IMR-90 (cell line): ENCODE measurements at regions not wholly inside any gene's neighbourhood (a gene's known extent, or its start where the extent isn't known, plus 50 kb on each side); places are given as distances from the start of the nearest gene placed in this dataset.

Experiments
- ATAC-seq: fragments of 200-7000 bp; cut with Tn5 transposase; 2 replicates; pipeline ENCODE4 v1.9.1; 2020; ENCODE audit warnings: low read depth, mild to moderate bottlenecking, moderate library complexity
- BruUV-seq: library from RNA; stranded (reverse); fragments of 400-500 nt; replicated peaks from 2 replicates; lab custom pipeline; 2021; lab: Mats Ljungman, UMichigan
- CTCF ChIA-PET: fragments of 300-600 bp; formaldehyde crosslinking; extraction: SDS; loops from one replicate; lab custom pipeline; 2021; ENCODE audit warnings: antibody characterized with exemption; lab: Yijun Ruan, JAX
- POLR2A ChIA-PET: fragments of 300-600 bp; sonication (Branson Sonifier 250); formaldehyde crosslinking; loops from one replicate; lab custom pipeline; 2022; ENCODE audit warnings: antibody characterized with exemption; ENCODE audit not compliant: unreplicated experiment; lab: Charles Lee
- DNase-seq: peaks from one replicate; pipeline ENCODE4 v3.0.0; 2013
- H2AFZ ChIP-seq: replicated peaks from 2 replicates; pipeline ENCODE3; 2013; ENCODE audit warnings: low read length, mild to moderate bottlenecking; ENCODE audit not compliant: poor library complexity
- H2AK5ac ChIP-seq: 2 replicates; pipeline ENCODE4 v1.6.1; 2013; ENCODE audit warnings: low read depth, low read length, inconsistent platforms
- H2AK9ac ChIP-seq: replicated peaks from 2 replicates; pipeline ENCODE3; 2013; ENCODE audit warnings: mild to moderate bottlenecking, low read depth, low read length, moderate library complexity; ENCODE audit not compliant: poor library complexity
- H2BK120ac ChIP-seq: 2 replicates; pipeline ENCODE4 v1.6.1; 2013; ENCODE audit warnings: low read depth, low read length, inconsistent platforms
- H2BK15ac ChIP-seq: 3 replicates; pipeline ENCODE4 v1.6.1; 2013; ENCODE audit warnings: low read depth, low read length, inconsistent platforms
- H2BK20ac ChIP-seq: 2 replicates; pipeline ENCODE4 v1.6.1; 2013; ENCODE audit warnings: low read depth, mild to moderate bottlenecking, inconsistent platforms, low read length, moderate library complexity
- H2BK5ac ChIP-seq: 2 replicates; pipeline ENCODE4 v1.6.1; 2013; ENCODE audit warnings: mild to moderate bottlenecking, low read depth, low read length, inconsistent platforms; ENCODE audit not compliant: poor library complexity, severe bottlenecking
- H3K14ac ChIP-seq: replicated peaks from 2 replicates; pipeline ENCODE4 v1.6.1; 2013; ENCODE audit warnings: low read depth, low read length, inconsistent platforms
- H3K18ac ChIP-seq: 2 replicates; pipeline ENCODE4 v1.6.1; 2013; ENCODE audit warnings: low read depth, low read length, control low read depth
- H3K23ac ChIP-seq: 2 replicates; pipeline ENCODE4 v1.6.1; 2013; ENCODE audit warnings: low read depth, low read length, inconsistent platforms
- H3K27ac ChIP-seq: 2 replicates; pipeline ENCODE4 v1.5.1; 2013; ENCODE audit warnings: mild to moderate bottlenecking, control low read depth, low read length; ENCODE audit not compliant: insufficient read depth
- H3K27me3 ChIP-seq: 2 replicates; pipeline ENCODE4 v1.6.1; 2013; ENCODE audit warnings: low read length; ENCODE audit not compliant: control insufficient read depth, insufficient read depth
- H3K36me3 ChIP-seq: 2 replicates; pipeline ENCODE4 v1.6.1; 2013; ENCODE audit warnings: low read length, mixed read lengths; ENCODE audit not compliant: control insufficient read depth, insufficient read depth
- H3K4ac ChIP-seq: 2 replicates; pipeline ENCODE4 v1.6.1; 2013; ENCODE audit warnings: low read depth, low read length, inconsistent platforms
- H3K4me1 ChIP-seq: 2 replicates; pipeline ENCODE4 v1.6.1; 2013; ENCODE audit warnings: low read length, mixed read lengths; ENCODE audit not compliant: control insufficient read depth, insufficient read depth
- H3K4me2 ChIP-seq: 2 replicates; pipeline ENCODE4 v1.6.1; 2013; ENCODE audit warnings: low read depth, mild to moderate bottlenecking, control low read depth, low read length, moderate library complexity
- H3K4me3 ChIP-seq: 2 replicates; pipeline ENCODE4 v1.5.1; 2013; ENCODE audit warnings: low read depth, mild to moderate bottlenecking, control low read depth, low read length, moderate library complexity; ENCODE audit not compliant: insufficient read depth
- H3K56ac ChIP-seq: 2 replicates; pipeline ENCODE4 v1.6.1; 2013; ENCODE audit warnings: low read length, inconsistent platforms; ENCODE audit not compliant: insufficient read depth; ENCODE audit errors: extremely low read depth
- H3K79me1 ChIP-seq, 2 experiments: 2 replicates each; pipeline ENCODE4 v1.6.1; 2013; ENCODE audit warnings: low read length in 2 of 2, inconsistent platforms in 1 of 2, low read depth in 1 of 2
- H3K9ac ChIP-seq: 2 replicates; pipeline ENCODE4 v1.6.1; 2013; ENCODE audit warnings: low read depth, low read length, control low read depth
- H3K9me1 ChIP-seq: 2 replicates; pipeline ENCODE4 v1.6.1; 2013; ENCODE audit warnings: low read length, inconsistent platforms; ENCODE audit not compliant: insufficient read depth
- H3K9me3 ChIP-seq: 2 replicates; pipeline ENCODE4 v1.6.1; 2013; ENCODE audit warnings: low read length; ENCODE audit not compliant: control insufficient read depth, insufficient read depth
- H4K20me1 ChIP-seq: 2 replicates; pipeline ENCODE4 v1.6.1; 2013; ENCODE audit warnings: low read length, inconsistent platforms; ENCODE audit not compliant: insufficient read depth
- H4K5ac ChIP-seq: 2 replicates; pipeline ENCODE4 v1.6.1; 2013; ENCODE audit warnings: mild to moderate bottlenecking, low read depth, low read length, control low read depth
- H4K8ac ChIP-seq, 2 experiments: 2 replicates each; pipeline ENCODE4 v1.6.1; 2013; ENCODE audit warnings: low read depth in 2 of 2, low read length in 2 of 2, control low read depth in 1 of 2, inconsistent platforms in 1 of 2
- H4K91ac ChIP-seq: 2 replicates; pipeline ENCODE4 v1.6.1; 2013; ENCODE audit warnings: low read depth, low read length, inconsistent platforms; ENCODE audit not compliant: insufficient read depth
- BHLHE40 ChIP-seq: fragments of 150-350 bp; IDR thresholded peaks from 2 replicates; pipeline ENCODE4 v1.6.1; 2016; ENCODE audit warnings: mild to moderate bottlenecking, low read depth, low read length
- CEBPB ChIP-seq: IDR thresholded peaks from 2 replicates; pipeline ENCODE4 v1.6.1; 2012; ENCODE audit warnings: low read depth, low read length, improper control_type of control experiment
- NFE2L2 ChIP-seq: fragments of 150-350 bp; IDR thresholded peaks from 2 replicates; pipeline ENCODE4 v1.6.1; 2016; ENCODE audit warnings: low read depth, mild to moderate bottlenecking, low read length
- RAD21 ChIP-seq: IDR thresholded peaks from 2 replicates; pipeline ENCODE4 v1.6.1; 2012; ENCODE audit warnings: low read length, improper control_type of control experiment
- RCOR1 ChIP-seq: IDR thresholded peaks from 2 replicates; pipeline ENCODE4 v1.6.1; 2012; ENCODE audit warnings: mild to moderate bottlenecking, low read length, improper control_type of control experiment; ENCODE audit not compliant: insufficient replicate concordance
- RFX5 ChIP-seq: IDR thresholded peaks from 2 replicates; pipeline ENCODE4 v1.8.0; 2012; ENCODE audit warnings: low read depth, mild to moderate bottlenecking, low read length, moderate library complexity
- SMC3 ChIP-seq: fragments of 150-350 bp; IDR thresholded peaks from 2 replicates; pipeline ENCODE4 v1.6.1; 2016; ENCODE audit warnings: low read depth, mild to moderate bottlenecking, antibody characterized with exemption, low read length, moderate library complexity
- WGBS, 2 experiments: methylation state at CpG; one replicate each; pipeline versions ENCODE4 v1.1.5 to v1.1.7; 2013; ENCODE audit warnings: missing lambda C conversion rate in 2 of 2; ENCODE audit not compliant: insufficient read length in 1 of 2; ENCODE audit errors: extremely low coverage in 2 of 2; 5-methylcytosine and 5-hydroxymethylcytosine counted together
- dilution Hi-C: fragments of 300-500 bp; cut with HindIII; formaldehyde crosslinking; loops from one replicate; pipeline ENCODE4 v1.14.3; 2018; ENCODE audit warnings: low sequenced_read_pairs; ENCODE audit not compliant: unreplicated experiment
- in situ Hi-C: fragments of 300-500 bp; cut with MboI; formaldehyde crosslinking; loops from 3 replicates; pipeline ENCODE4 v1.14.3; 2019; ENCODE audit warnings: low sequenced_read_pairs, inconsistent platforms, mixed read lengths
- intact Hi-C: fragments of 100-400 bp; cut with micrococcal nuclease; formaldehyde crosslinking; loops from 2 replicates; pipeline ENCODE4 v1.10.0; 2022
- TF ChIP-seq, protein P1 (sequence below): fragments of 150-350 bp; IDR thresholded peaks from 2 replicates; pipeline ENCODE4 v1.6.1; 2017; ENCODE audit warnings: mild to moderate bottlenecking, antibody characterized with exemption, low read length, low read depth
- TF ChIP-seq, protein P2 (sequence below): fragments of 150-350 bp; IDR thresholded peaks from 2 replicates; pipeline ENCODE4 v1.6.1; 2016; ENCODE audit warnings: low read depth, mild to moderate bottlenecking, low read length, moderate library complexity, borderline replicate concordance
- TF ChIP-seq, protein P3 (sequence below): conservative IDR thresholded peaks from 2 replicates; pipeline ENCODE4 v1.5.1; 2012; ENCODE audit warnings: mild to moderate bottlenecking, low read depth, low read length, improper control_type of control experiment

DNA sequence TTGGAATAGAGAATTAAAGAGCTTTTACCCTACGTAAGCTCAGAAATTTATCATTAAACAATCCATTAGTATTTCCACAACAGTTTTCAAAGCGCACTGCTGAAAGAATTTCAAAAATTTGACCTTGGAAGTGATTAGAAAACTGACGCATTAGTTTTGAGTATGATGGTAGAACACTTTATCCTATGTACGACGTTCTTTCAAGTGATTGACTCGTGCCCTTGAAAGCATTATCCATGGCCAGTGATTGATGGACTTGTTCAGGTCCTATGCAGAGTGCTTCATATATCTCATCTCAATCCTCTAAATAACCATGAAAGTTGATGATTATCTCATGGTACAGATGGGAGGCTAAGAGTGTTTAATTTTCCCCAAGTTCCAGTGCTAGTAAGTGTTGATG is 697.2 kb downstream of the USP25 start:
- POLR2A ChIA-PET = no interaction called here
- no peak overlapping the region for H4K8ac ChIP-seq
- WGBS, 2 experiments = no CpG with 5 or more reads among the region's 6 CpGs
- H3K36me3 ChIP-seq = no peaks in the 10 kb centered on the region
- no peak overlapping the region for H2AK5ac ChIP-seq
- no peak overlapping the region for H3K18ac ChIP-seq
- no peak overlapping the region for H3K4ac ChIP-seq
- BruUV-seq = no TSS peak
- no peaks in the 10 kb centered on the region for H3K27me3 ChIP-seq
- no peaks in the 10 kb centered on the region for H4K20me1 ChIP-seq
- dilution Hi-C loops = no loop called here
- H3K9ac ChIP-seq = no peak overlapping the region
- in situ Hi-C loops = no loop called here
- no peak overlapping the region for H2AFZ ChIP-seq
- ATAC-seq (no peak), DNase-seq (no peak)
- no peak overlapping the region for H4K91ac ChIP-seq
- H2BK20ac ChIP-seq = no peak overlapping the region
- H3K23ac ChIP-seq = no peak overlapping the region
- H2BK5ac ChIP-seq = no peak overlapping the region
- CTCF ChIA-PET = no interaction called here
- H4K5ac ChIP-seq = no peak overlapping the region
- intact Hi-C loops = no loop called here
- TF ChIP-seq BHLHE40 (no peak), RFX5 (no peak), SMC3 (no peak), RAD21 (no peak), RCOR1 (no peak), CEBPB (no peak), NFE2L2 (no peak)
- TF ChIP-seq, protein P1, sequence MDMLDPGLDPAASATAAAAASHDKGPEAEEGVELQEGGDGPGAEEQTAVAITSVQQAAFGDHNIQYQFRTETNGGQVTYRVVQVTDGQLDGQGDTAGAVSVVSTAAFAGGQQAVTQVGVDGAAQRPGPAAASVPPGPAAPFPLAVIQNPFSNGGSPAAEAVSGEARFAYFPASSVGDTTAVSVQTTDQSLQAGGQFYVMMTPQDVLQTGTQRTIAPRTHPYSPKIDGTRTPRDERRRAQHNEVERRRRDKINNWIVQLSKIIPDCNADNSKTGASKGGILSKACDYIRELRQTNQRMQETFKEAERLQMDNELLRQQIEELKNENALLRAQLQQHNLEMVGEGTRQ = no peak
- TF ChIP-seq, protein P2, sequence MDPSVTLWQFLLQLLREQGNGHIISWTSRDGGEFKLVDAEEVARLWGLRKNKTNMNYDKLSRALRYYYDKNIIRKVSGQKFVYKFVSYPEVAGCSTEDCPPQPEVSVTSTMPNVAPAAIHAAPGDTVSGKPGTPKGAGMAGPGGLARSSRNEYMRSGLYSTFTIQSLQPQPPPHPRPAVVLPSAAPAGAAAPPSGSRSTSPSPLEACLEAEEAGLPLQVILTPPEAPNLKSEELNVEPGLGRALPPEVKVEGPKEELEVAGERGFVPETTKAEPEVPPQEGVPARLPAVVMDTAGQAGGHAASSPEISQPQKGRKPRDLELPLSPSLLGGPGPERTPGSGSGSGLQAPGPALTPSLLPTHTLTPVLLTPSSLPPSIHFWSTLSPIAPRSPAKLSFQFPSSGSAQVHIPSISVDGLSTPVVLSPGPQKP = no peak
- TF ChIP-seq, protein P3, sequence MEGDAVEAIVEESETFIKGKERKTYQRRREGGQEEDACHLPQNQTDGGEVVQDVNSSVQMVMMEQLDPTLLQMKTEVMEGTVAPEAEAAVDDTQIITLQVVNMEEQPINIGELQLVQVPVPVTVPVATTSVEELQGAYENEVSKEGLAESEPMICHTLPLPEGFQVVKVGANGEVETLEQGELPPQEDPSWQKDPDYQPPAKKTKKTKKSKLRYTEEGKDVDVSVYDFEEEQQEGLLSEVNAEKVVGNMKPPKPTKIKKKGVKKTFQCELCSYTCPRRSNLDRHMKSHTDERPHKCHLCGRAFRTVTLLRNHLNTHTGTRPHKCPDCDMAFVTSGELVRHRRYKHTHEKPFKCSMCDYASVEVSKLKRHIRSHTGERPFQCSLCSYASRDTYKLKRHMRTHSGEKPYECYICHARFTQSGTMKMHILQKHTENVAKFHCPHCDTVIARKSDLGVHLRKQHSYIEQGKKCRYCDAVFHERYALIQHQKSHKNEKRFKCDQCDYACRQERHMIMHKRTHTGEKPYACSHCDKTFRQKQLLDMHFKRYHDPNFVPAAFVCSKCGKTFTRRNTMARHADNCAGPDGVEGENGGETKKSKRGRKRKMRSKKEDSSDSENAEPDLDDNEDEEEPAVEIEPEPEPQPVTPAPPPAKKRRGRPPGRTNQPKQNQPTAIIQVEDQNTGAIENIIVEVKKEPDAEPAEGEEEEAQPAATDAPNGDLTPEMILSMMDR = no peak
- H3K79me1 ChIP-seq = no peaks in the 10 kb centered on the region
- no peak overlapping the region for H3K14ac ChIP-seq
- no peak overlapping the region for H3K4me2 ChIP-seq
- no peaks in the 10 kb centered on the region for H3K9me1 ChIP-seq
- no peak overlapping the region for H3K4me3 ChIP-seq
- H2BK120ac ChIP-seq = no peak overlapping the region
- H2AK9ac ChIP-seq = no peak overlapping the region
- no peaks in the 10 kb centered on the region for H3K4me1 ChIP-seq
- no peaks in the 10 kb centered on the region for H3K9me3 ChIP-seq
- no peak overlapping the region for H3K56ac ChIP-seq
- H3K27ac ChIP-seq = no peak overlapping the region
- H2BK15ac ChIP-seq = no peak overlapping the region
